SKM-1 (cell line): ENCODE measurements at regions not wholly inside any gene's neighbourhood (a gene's known extent, or its start where the extent isn't known, plus 50 kb on each side); places are given as distances from the start of the nearest gene placed in this dataset.

ENCODE experiments used
- DNase-seq: peaks from one replicate; lab custom pipeline; 2025; ENCODE audit not compliant: unreplicated experiment; lab: John Stamatoyannopoulos, UW

DNA sequence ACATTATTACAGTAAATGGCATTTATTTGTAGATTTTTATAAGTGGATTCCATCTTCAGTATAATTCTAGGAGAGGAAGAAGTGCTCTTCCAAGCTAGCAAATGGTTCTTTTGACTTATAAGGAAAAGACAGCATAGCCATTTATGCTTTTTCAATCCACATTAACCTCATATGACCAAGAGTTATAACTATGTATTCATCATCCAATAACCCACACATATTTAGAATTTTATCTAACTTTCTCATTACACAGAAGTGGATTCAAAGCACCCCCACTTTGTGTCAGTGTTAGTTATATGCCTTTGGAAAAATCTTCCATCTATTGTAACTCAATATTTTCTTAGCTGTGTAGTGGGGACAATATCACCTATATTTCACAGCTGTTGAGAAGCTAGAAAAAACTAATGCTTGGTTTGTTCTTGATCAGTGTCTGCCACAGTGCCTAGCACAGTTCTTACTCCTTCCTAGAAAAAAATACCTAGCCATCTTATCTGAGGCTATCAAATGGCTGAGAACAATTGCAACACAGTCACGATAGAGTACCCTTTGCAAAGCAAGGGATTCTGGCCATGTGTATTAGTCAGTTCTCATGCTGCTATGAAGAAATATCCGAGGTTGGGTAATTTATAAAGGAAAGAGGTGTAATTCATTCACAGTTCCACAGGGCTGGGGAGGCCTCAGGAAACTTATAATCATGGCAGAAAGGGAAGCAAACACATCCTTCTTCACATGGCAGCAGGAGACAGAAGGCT is 986.3 kb downstream of the TFAP2A start:
- DNase-seq = no peak

DNA sequence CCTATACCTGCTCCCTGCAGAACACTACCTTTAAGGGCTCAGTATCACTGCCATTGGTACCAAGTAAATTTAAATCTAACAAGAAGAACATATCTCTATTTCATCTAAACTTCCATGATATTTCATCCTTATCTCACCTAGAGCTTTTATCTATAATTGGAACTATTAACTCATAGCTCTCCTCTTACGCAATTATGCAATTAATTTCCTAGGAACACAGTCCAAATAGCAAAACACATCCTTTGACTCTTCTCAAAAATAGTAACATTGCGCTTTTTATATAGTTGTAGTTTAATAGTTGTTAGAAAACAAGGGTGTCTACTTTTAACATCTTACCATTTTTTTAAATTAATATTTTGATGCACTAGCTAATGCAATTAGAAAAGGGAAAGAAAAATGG is 986.8 kb upstream of the SLC35B3 start:
- no peak for DNase-seq

DNA sequence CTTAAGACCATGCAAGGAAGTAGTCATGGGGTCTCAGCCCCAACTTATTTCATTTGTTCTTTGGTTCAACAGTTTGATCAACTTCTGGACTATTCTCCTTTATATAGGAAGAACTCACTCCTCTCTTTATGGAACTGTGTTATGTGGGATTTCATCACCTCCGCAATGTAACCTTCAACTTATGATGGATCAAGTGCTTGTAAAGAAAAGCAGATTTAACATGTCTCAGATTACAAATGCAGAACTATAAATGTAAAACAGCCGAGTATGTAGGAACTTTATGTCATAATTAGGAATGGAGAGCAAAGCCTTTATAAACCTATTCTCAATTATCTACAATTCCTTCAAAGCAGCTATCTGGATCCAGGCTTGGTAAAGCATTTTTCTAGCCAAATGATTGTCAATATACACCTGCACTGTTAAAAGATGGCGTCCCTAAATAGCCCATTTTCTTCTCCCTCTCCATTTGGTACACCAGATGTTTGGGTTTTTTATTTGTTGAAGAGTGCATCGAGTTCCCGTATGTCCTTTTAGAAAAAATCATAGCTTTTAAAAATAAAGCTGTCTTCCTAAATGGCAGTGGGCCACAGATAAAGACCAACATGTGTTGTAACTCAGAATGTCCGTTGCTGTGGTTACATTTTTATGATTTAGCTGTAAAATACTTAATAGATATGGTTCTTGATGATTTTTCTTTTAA is 985.1 kb upstream of the SLC35B3 start:
- no peak for DNase-seq

DNA sequence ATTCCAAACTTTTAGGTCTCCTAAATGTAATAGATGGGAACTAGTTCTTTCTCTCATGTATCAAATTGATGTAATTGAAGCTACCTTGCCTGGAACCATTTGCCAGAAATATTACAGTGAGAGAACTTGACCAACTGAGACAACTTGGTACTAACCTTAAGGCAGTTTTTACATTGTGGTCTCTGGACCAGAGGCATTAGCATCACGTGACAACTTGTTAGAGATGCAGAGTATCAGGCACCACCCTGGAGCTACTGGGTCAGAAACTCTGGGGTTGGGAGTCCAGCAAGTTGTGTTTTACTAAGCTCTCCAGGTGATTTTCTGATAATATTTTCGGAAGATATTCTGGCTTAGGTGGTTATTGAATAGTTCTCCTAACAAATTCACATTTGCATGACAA is 982.1 kb upstream of the SLC35B3 start:
- DNase-seq = no peak

DNA sequence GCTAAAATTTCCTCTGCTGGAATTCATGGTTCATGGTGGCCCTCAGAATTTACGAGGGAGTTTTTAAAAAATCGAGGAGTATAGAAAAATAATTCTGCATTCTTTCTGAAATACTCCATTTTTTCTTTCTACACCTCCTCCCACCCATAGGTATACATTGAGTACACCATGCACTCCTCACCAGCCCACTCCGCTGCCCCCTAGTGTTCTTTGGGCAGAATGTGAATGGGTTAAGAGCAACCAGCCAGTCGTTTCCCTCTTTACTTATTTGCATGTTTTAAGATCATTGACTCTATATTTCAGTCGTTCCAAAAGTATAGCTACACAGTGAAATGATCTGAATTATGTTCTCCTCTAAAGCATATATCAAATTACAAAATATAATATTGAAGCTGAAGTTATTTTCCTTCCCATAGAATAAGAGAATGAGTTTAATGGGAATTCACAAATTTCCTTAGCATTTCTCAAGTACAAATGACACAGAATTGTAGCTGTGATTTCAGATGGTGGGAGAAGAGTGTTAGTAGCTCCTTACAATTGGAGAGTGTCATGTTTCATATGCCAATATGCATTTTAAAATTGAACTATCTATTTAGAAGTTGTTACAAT is 977.7 kb upstream of the SLC35B3 start:
- DNase-seq = peak; percentile 9

DNA sequence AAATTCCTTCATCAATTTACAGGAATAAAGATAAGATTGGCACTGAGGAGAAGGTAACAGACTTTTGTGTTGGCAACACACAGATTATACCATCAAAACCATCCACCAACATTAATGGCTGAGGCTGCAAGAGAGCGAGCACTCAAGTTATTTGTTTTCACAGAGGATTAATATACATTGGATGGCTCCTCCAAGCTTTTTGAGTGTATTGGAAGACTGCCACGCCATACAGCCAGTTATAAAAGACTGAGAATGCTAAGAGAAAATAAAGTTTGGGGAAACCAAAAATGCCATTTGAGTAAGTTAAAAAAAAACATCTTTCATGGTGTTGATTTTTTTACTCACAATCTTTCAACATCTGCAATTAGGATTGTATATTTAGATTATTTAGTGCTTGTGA is 973.8 kb upstream of the SLC35B3 start:
- DNase-seq = no peak

DNA sequence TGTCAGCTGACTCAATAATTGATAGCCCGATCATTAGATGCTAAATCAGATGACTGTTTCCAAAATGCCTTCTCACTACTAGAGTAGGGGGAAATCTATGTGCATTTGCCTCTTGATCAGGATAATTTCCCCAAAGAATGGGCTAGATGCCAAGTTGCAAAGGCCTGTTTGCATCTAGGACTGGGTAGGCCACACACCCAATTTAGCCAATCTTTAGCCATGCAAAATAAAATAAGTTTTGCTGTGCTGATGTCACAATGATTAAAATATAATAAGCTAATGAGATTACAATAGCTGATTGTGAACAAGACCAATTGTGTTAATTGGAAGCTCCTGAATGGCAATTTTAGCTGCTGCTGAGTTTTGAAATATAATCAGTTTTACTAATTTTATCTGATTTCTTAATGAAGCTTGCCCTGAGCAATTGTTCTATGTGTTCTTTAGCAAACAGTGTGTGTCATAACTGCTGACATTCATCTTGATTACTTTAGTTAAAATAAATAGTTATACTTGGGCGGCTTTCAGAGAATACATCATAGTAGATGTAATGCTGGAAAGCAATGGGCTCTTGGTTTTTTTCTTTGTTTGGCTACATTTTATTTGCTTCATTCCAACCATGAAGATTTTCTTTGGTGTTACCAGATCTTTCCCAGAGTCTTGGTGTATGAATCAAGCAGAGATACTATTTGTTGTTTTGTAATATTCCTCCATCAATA is 973.2 kb upstream of the SLC35B3 start:
- no peak for DNase-seq

DNA sequence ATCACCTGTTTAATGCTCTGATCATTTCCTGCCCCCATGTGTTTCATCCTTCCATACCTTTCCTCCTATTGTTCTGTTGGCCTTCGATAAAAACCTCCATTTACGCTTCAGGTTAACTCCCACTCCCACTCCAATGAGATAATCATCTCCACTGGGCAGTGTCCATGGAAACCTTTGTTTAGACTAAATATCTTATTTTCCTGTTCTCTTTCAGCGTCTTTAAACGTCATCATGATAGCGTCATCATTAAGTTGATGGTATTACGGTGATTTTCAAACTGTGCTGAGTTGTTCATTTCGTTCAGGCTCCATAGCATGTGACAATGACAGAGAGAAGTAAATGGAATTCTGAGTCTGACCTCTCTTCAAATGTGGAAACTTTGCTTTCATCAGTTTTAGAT is 970.5 kb upstream of the SLC35B3 start:
- no peak for DNase-seq

DNA sequence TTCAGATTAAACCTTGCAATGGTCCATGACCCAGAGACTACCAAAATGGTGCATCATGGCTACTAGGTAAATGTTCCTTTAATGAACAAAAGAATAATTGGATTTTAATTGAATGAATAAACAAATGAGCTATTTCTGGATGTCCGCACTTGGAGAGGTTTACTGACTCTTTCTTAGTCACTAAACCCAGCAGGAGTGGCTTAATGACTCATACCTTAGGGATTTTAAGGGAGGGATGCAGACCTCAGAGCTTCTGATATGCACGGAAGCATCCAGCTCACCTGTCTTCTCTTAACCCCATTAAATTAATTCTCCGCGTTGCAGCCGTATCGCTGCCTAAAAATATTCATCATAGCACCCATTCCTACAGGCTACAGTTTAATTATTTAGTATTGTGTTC is 970.0 kb upstream of the SLC35B3 start:
- DNase-seq = no peak

DNA sequence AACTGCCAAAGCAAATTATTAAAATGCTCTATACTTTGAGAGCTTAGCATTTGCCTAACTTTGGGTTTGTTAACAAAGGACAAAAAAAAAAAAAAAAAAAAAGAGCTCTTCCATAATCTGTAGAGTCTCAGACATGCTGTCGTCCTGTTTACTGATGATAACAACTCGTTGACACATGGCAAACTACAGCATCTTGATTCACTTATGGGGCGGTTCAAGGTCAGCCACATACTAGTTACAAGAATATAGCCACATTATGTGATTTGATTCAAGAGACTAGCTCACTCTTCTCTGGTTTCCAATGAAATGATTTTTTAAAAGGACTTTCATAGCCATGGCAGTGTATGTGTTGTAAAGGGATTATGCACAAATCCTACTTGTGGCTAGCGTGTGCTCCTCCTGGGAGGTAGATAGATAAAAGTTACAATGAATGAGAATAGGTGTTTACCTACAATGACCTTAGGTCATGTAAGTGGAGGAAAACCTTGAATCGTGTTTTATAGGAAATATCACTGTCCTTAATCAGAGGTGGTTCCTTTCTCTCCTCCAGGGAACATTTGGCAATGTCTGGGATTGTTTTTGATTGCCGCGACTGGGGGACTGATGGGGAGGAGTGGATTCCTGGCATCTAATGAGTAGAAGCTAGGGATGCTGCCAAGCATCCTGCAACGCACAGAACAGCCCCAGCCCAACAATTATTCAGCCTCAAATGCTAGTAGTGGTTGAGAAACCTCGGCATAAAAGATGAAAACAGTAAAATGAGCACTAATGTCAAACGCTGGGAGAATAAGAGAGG is 969.2 kb upstream of the SLC35B3 start:
- no peak for DNase-seq

DNA sequence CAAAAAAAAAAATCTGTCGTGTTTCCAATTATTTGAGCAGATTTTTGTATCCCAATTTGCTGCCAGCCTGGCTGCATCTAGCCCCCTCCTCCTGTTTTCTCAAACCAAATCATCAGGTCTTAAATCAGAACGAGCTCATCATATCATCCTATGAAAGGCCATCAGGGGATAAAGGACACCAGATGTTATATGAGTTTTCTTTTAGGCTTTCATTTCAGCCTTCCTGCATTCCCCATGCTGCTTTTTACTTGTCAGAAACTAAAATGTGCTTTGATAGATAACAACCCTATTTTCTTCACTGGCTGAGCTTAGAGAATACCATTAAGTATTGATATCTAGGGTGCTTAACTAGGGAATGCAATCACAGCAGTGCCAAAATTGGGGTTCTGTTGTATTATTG is 968.4 kb upstream of the SLC35B3 start:
- no peak for DNase-seq

DNA sequence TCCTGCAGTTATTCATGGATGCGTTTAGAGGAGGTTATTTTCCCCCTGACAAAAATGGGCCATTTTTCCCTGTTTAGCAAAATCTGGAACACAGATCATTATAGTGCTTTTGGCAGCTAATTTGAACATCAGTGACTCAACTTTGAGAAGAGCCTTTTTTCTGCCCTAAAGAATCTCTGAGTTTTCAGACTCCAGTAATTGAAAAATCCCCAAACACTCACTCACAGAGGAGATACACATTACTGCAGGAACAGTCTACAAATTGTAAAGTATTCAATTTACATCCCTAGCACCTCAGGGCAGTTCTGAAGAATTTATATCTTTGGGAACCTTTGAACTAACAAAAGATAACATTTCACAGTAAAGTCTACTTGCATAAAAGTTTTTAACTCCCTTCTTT is 966.6 kb upstream of the SLC35B3 start:
- no peak for DNase-seq

DNA sequence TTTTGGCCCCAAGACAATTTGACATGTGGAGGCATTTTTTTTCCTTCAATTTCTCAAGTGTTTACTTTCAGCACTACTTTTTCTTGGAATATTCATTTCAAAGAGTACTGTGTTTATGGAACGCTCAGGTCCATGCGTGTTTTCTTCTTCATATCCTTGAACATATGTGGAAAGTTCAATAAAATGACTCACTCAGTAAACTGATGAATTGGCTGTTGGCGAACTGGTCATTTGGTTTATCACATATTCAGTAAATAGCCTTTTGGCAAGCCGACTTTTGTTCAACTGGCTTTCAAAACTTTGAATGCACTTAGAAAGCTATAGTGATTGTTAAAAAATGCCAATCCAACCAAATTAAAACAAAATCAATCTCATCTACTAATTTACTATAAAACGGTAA is 964.6 kb upstream of the SLC35B3 start:
- no peak for DNase-seq

DNA sequence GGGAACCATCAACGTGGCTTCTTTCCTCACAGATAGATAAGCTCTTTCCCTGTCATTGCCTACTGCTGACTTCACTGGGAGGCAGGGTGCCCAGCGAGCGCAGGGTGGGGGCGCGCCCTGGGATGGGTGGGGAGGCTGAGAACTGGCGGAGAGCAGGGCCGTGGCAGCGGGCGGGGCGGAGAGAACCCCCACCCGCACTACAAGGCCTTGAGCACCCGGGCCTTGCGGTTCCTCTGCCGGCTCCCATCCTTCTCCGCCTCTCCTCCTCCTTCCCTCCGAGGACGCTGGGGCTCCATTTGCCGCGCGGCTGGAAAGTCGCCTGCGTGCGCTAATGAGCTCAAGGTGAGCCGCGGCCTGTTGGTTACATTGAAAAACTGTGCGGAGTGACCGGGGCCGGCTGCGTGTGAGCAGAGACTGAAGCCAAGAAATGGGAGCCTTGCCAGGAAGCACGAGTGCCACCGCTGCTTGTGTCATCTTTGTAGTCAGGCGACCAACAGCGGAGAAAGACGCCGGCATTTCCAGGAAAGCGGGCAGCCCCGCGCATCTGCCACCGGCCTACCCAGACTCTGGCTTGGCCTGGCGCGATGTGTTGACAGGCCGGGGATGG is 963.5 kb upstream of the SLC35B3 start:
- no peak for DNase-seq

DNA sequence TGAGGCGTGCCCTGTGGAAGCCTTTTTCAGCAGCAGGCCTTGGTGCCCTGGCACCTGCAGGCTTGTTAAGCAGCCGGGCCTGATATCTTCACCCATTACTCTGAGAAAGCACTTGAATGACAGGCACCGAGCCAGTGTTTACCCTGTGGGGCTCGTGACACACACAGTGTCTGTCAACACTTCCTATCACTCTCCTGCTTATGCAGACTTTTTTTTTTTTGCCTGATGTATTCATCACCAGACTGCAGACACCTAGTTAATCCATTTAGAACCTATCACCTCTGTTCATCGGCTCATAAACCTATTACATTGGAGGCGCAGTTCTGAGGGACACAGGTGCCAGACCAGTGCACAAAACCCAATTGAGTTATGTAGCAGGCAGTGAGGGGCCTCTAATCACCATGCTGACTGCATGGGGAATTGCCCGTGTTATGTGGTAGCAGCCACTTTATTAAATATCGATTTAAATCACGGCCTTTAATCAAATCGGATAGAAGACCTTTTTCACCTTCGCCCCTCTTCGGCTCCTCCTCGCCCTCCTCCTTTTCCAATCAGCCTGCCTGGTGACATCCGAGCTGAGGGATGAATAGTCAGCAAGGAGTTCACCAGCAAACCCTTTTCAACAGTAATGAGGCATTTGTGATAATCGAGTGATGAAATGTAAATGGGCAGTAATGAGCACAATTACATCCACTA is 962.9 kb upstream of the SLC35B3 start:
- DNase-seq = no peak

DNA sequence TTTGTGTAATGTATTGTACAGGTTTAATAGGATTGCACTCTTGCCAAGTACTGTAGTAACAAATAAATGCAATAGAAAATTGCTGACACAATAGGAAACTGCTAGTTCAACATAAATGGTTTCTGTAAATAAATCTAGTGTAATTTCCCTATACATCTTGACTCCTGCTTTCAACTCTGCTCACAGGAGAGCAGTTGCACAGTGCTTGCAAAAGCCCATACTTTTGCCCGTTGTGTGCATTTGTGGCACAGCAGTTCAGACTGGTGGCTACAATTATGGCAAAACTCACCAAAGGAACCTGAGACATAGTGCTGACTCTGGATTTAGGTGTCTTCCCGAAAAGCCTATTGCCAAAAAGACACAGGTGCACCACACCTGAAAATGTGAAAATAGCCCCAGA is 953.3 kb upstream of the SLC35B3 start:
- no peak for DNase-seq

DNA sequence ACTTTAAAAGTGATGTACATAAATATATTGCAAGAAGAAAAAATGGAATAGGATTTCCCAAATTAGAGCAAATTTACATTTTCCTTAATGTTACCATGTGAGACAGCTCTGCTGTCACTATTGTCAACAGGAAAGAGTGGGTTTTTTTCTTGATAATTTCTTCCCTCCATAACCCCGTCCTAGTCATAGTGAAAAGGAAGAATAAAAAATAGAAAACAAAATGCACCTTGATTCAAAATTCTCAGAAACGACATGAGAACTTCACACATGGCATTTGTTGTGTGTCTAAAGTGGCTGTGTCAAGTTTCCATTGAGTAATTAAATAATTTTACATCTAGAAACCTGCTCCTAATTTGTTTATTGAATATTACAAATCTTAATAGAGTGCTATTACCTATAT is 945.2 kb upstream of the SLC35B3 start:
- no peak for DNase-seq

DNA sequence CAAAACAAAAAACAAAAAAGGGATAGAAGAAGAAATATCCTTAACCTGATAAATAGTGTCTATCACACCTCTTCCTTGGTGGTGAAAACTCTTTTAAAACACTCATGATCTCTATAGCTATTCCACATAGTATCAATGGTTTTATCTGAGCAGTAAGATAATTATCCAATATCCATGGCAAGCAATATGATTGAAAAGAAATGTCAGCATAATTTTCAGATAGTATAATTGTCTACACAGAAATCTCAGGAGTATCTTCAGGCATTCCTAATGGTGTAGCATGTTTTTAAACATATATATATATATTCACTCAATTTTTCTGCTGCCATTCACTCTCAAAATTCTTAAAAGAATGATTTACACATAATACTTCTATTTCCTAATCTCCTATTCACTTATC is 938.0 kb upstream of the SLC35B3 start:
- DNase-seq = no peak

DNA sequence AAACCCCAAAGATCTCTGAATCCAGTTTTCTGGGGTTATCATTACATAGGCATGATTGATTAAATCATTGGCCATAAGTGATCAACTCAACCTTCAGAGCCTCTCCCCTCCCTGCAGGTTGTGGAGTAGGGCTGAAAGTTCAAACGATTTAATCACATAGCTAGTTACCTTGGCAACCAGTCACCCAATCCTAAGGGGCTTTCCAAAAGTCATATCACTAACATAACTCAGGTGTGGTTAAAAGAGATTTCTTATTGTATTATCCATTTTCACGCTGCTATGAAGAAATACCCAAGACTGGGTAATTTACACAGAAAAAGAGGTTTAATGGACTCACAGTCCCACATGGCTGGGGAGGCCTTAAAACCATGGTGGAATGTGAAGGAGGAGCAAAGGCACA is 935.1 kb upstream of the SLC35B3 start:
- no peak for DNase-seq

DNA sequence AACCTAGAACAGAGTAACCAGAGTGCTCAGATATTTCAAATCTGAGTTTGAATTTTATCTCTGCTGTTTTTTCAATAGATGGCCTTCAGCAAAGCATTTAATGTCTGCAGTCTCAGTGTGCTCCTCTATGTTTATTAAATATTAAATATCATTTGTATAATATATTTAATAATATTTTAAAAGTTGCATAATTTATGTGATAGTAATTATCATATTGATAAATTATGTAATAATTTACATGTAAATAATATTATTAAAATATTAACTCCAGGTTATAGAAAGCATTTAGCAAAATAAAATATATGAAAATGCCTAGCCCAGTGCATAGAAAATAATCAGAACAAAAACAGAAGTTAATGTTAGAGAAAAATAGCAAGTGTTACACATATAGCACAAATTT is 930.0 kb upstream of the SLC35B3 start:
- DNase-seq = no peak
